ENCODE measurements at regions not wholly inside any gene's neighbourhood (a gene's known extent, or its start where the extent isn't known, plus 50 kb on each side); places are given as distances from the start of the nearest gene placed in this dataset.

DNA sequence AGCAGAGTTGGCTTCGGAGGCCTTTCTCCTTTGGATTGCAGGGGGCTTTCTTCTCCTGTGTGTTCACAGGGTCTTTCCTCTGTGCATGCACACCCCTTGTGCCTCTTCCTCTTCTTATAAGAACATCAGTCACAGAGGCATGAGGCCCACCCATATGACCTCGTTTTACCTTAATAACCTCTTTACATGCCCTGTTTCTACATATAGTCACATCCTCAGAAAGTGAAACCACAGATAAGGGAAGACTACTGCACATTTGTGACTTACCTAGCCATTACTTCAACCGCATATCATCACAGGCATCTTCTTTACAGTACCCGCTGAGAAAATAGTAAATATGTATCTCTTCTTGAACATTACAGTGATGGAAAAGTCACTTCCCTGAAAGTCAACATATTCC lies 204.9 kb upstream of the TARS1 start:
- TF ChIP-seq CTCF (IDR thresholded peaks at IDR 0.05 in 4 of 5, conservative IDR thresholded peaks at IDR 0.05 in 1 of 5) (no peak), POLR2A (IDR thresholded peaks at IDR 0.05) (no peak)
